IMR-90 (cell line): ENCODE measurements at regions not wholly inside any gene's neighbourhood (a gene's known extent, or its start where the extent isn't known, plus 50 kb on each side); places are given as distances from the start of the nearest gene placed in this dataset.

Experiments
- ATAC-seq: fragments of 200-7000 bp; cut with Tn5 transposase; 2 replicates; pipeline ENCODE4 v1.9.1; 2020; ENCODE audit warnings: low read depth, mild to moderate bottlenecking, moderate library complexity
- BruUV-seq: library from RNA; stranded (reverse); fragments of 400-500 nt; replicated peaks from 2 replicates; lab custom pipeline; 2021; lab: Mats Ljungman, UMichigan
- CTCF ChIA-PET: fragments of 300-600 bp; formaldehyde crosslinking; extraction: SDS; loops from one replicate; lab custom pipeline; 2021; ENCODE audit warnings: antibody characterized with exemption; lab: Yijun Ruan, JAX
- POLR2A ChIA-PET: fragments of 300-600 bp; sonication (Branson Sonifier 250); formaldehyde crosslinking; loops from one replicate; lab custom pipeline; 2022; ENCODE audit warnings: antibody characterized with exemption; ENCODE audit not compliant: unreplicated experiment; lab: Charles Lee
- DNase-seq: peaks from one replicate; pipeline ENCODE4 v3.0.0; 2013
- H2AFZ ChIP-seq: replicated peaks from 2 replicates; pipeline ENCODE3; 2013; ENCODE audit warnings: low read length, mild to moderate bottlenecking; ENCODE audit not compliant: poor library complexity
- H2AK5ac ChIP-seq: 2 replicates; pipeline ENCODE4 v1.6.1; 2013; ENCODE audit warnings: low read depth, low read length, inconsistent platforms
- H2AK9ac ChIP-seq: replicated peaks from 2 replicates; pipeline ENCODE3; 2013; ENCODE audit warnings: mild to moderate bottlenecking, low read depth, low read length, moderate library complexity; ENCODE audit not compliant: poor library complexity
- H2BK120ac ChIP-seq: 2 replicates; pipeline ENCODE4 v1.6.1; 2013; ENCODE audit warnings: low read depth, low read length, inconsistent platforms
- H2BK15ac ChIP-seq: 3 replicates; pipeline ENCODE4 v1.6.1; 2013; ENCODE audit warnings: low read depth, low read length, inconsistent platforms
- H2BK20ac ChIP-seq: 2 replicates; pipeline ENCODE4 v1.6.1; 2013; ENCODE audit warnings: low read depth, mild to moderate bottlenecking, inconsistent platforms, low read length, moderate library complexity
- H2BK5ac ChIP-seq: 2 replicates; pipeline ENCODE4 v1.6.1; 2013; ENCODE audit warnings: mild to moderate bottlenecking, low read depth, low read length, inconsistent platforms; ENCODE audit not compliant: poor library complexity, severe bottlenecking
- H3K14ac ChIP-seq: replicated peaks from 2 replicates; pipeline ENCODE4 v1.6.1; 2013; ENCODE audit warnings: low read depth, low read length, inconsistent platforms
- H3K18ac ChIP-seq: 2 replicates; pipeline ENCODE4 v1.6.1; 2013; ENCODE audit warnings: low read depth, low read length, control low read depth
- H3K23ac ChIP-seq: 2 replicates; pipeline ENCODE4 v1.6.1; 2013; ENCODE audit warnings: low read depth, low read length, inconsistent platforms
- H3K27ac ChIP-seq: 2 replicates; pipeline ENCODE4 v1.5.1; 2013; ENCODE audit warnings: mild to moderate bottlenecking, control low read depth, low read length; ENCODE audit not compliant: insufficient read depth
- H3K27me3 ChIP-seq: 2 replicates; pipeline ENCODE4 v1.6.1; 2013; ENCODE audit warnings: low read length; ENCODE audit not compliant: control insufficient read depth, insufficient read depth
- H3K36me3 ChIP-seq: 2 replicates; pipeline ENCODE4 v1.6.1; 2013; ENCODE audit warnings: low read length, mixed read lengths; ENCODE audit not compliant: control insufficient read depth, insufficient read depth
- H3K4ac ChIP-seq: 2 replicates; pipeline ENCODE4 v1.6.1; 2013; ENCODE audit warnings: low read depth, low read length, inconsistent platforms
- H3K4me1 ChIP-seq: 2 replicates; pipeline ENCODE4 v1.6.1; 2013; ENCODE audit warnings: low read length, mixed read lengths; ENCODE audit not compliant: control insufficient read depth, insufficient read depth
- H3K4me2 ChIP-seq: 2 replicates; pipeline ENCODE4 v1.6.1; 2013; ENCODE audit warnings: low read depth, mild to moderate bottlenecking, control low read depth, low read length, moderate library complexity
- H3K4me3 ChIP-seq: 2 replicates; pipeline ENCODE4 v1.5.1; 2013; ENCODE audit warnings: low read depth, mild to moderate bottlenecking, control low read depth, low read length, moderate library complexity; ENCODE audit not compliant: insufficient read depth
- H3K56ac ChIP-seq: 2 replicates; pipeline ENCODE4 v1.6.1; 2013; ENCODE audit warnings: low read length, inconsistent platforms; ENCODE audit not compliant: insufficient read depth; ENCODE audit errors: extremely low read depth
- H3K79me1 ChIP-seq, 2 experiments: 2 replicates each; pipeline ENCODE4 v1.6.1; 2013; ENCODE audit warnings: low read length in 2 of 2, inconsistent platforms in 1 of 2, low read depth in 1 of 2
- H3K9ac ChIP-seq: 2 replicates; pipeline ENCODE4 v1.6.1; 2013; ENCODE audit warnings: low read depth, low read length, control low read depth
- H3K9me1 ChIP-seq: 2 replicates; pipeline ENCODE4 v1.6.1; 2013; ENCODE audit warnings: low read length, inconsistent platforms; ENCODE audit not compliant: insufficient read depth
- H3K9me3 ChIP-seq: 2 replicates; pipeline ENCODE4 v1.6.1; 2013; ENCODE audit warnings: low read length; ENCODE audit not compliant: control insufficient read depth, insufficient read depth
- H4K20me1 ChIP-seq: 2 replicates; pipeline ENCODE4 v1.6.1; 2013; ENCODE audit warnings: low read length, inconsistent platforms; ENCODE audit not compliant: insufficient read depth
- H4K5ac ChIP-seq: 2 replicates; pipeline ENCODE4 v1.6.1; 2013; ENCODE audit warnings: mild to moderate bottlenecking, low read depth, low read length, control low read depth
- H4K8ac ChIP-seq, 2 experiments: 2 replicates each; pipeline ENCODE4 v1.6.1; 2013; ENCODE audit warnings: low read depth in 2 of 2, low read length in 2 of 2, control low read depth in 1 of 2, inconsistent platforms in 1 of 2
- H4K91ac ChIP-seq: 2 replicates; pipeline ENCODE4 v1.6.1; 2013; ENCODE audit warnings: low read depth, low read length, inconsistent platforms; ENCODE audit not compliant: insufficient read depth
- BHLHE40 ChIP-seq: fragments of 150-350 bp; IDR thresholded peaks from 2 replicates; pipeline ENCODE4 v1.6.1; 2016; ENCODE audit warnings: mild to moderate bottlenecking, low read depth, low read length
- CEBPB ChIP-seq: IDR thresholded peaks from 2 replicates; pipeline ENCODE4 v1.6.1; 2012; ENCODE audit warnings: low read depth, low read length, improper control_type of control experiment
- ELK1 ChIP-seq: fragments of 150-350 bp; IDR thresholded peaks from 2 replicates; pipeline ENCODE4 v1.6.1; 2016; ENCODE audit warnings: low read depth, mild to moderate bottlenecking, low read length, moderate library complexity, borderline replicate concordance
- FOS ChIP-seq: fragments of 150-350 bp; IDR thresholded peaks from 2 replicates; pipeline ENCODE4 v1.6.1; 2016; ENCODE audit warnings: low read depth, low read length
- MAFK ChIP-seq: IDR thresholded peaks from 2 replicates; pipeline ENCODE4 v1.6.1; 2012; ENCODE audit warnings: low read depth, low read length, improper control_type of control experiment
- MAZ ChIP-seq: IDR thresholded peaks from 2 replicates; pipeline ENCODE4 v1.6.1; 2012; ENCODE audit warnings: low read depth, mild to moderate bottlenecking, low read length, improper control_type of control experiment, moderate library complexity, borderline replicate concordance
- MXI1 ChIP-seq: IDR thresholded peaks from 2 replicates; pipeline ENCODE4 v1.6.1; 2012; ENCODE audit warnings: low read depth, mild to moderate bottlenecking, low read length, moderate library complexity, borderline replicate concordance
- POLR2A ChIP-seq: IDR thresholded peaks from 2 replicates; pipeline ENCODE4 v1.6.1; 2012; ENCODE audit warnings: mild to moderate bottlenecking, low read depth, low read length
- RAD21 ChIP-seq: IDR thresholded peaks from 2 replicates; pipeline ENCODE4 v1.6.1; 2012; ENCODE audit warnings: low read length, improper control_type of control experiment
- RCOR1 ChIP-seq: IDR thresholded peaks from 2 replicates; pipeline ENCODE4 v1.6.1; 2012; ENCODE audit warnings: mild to moderate bottlenecking, low read length, improper control_type of control experiment; ENCODE audit not compliant: insufficient replicate concordance
- USF2 ChIP-seq: fragments of 150-350 bp; IDR thresholded peaks from 2 replicates; pipeline ENCODE4 v1.6.1; 2017; ENCODE audit warnings: mild to moderate bottlenecking, antibody characterized with exemption, low read length, low read depth
- WGBS, 2 experiments: methylation state at CpG; one replicate each; pipeline versions ENCODE4 v1.1.5 to v1.1.7; 2013; ENCODE audit warnings: missing lambda C conversion rate in 2 of 2; ENCODE audit not compliant: insufficient read length in 1 of 2; ENCODE audit errors: extremely low coverage in 2 of 2; 5-methylcytosine and 5-hydroxymethylcytosine counted together
- dilution Hi-C: fragments of 300-500 bp; cut with HindIII; formaldehyde crosslinking; loops from one replicate; pipeline ENCODE4 v1.14.3; 2018; ENCODE audit warnings: low sequenced_read_pairs; ENCODE audit not compliant: unreplicated experiment
- in situ Hi-C: fragments of 300-500 bp; cut with MboI; formaldehyde crosslinking; loops from 3 replicates; pipeline ENCODE4 v1.14.3; 2019; ENCODE audit warnings: low sequenced_read_pairs, inconsistent platforms, mixed read lengths
- intact Hi-C: fragments of 100-400 bp; cut with micrococcal nuclease; formaldehyde crosslinking; loops from 2 replicates; pipeline ENCODE4 v1.10.0; 2022

GRCh38 chr9:89729954-89730530, 125.2 kb downstream of the GADD45G start:
- H3K9me3 ChIP-seq = no peaks in the 10 kb centered on the region
- no peaks in the 10 kb centered on the region for H3K4me1 ChIP-seq
- no peak overlapping the region for H3K14ac ChIP-seq
- H4K5ac ChIP-seq = no peak overlapping the region
- no peaks in the 10 kb centered on the region for H3K27me3 ChIP-seq
- intact Hi-C loops = no loop called here
- DNase-seq (no peak), ATAC-seq (no peak)
- peak overlapping the region; percentile 82 for H2BK5ac ChIP-seq
- CTCF ChIA-PET = no interaction called here
- no peak overlapping the region for H3K4me3 ChIP-seq
- no peaks in the 10 kb centered on the region for H3K9me1 ChIP-seq
- no peak overlapping the region for H2AK5ac ChIP-seq
- H3K56ac ChIP-seq = no peak overlapping the region
- H2BK120ac ChIP-seq = no peak overlapping the region
- no peaks in the 10 kb centered on the region for H4K20me1 ChIP-seq
- H3K27ac ChIP-seq = no peak overlapping the region
- POLR2A ChIA-PET = no interaction called here
- no TSS peak for BruUV-seq
- no peak overlapping the region for H3K18ac ChIP-seq
- H3K23ac ChIP-seq = no peak overlapping the region
- H4K8ac ChIP-seq = no peak overlapping the region
- no peak overlapping the region for H3K4ac ChIP-seq
- H2AFZ ChIP-seq = peak overlapping the region; percentile 3
- H2BK20ac ChIP-seq = no peak overlapping the region
- no peaks in the 10 kb centered on the region for H3K36me3 ChIP-seq
- 73 to 100% methylated on average over 3 to 4 of the region's 5 CpGs for WGBS, 2 experiments
- H2AK9ac ChIP-seq = peak overlapping the region; percentile 37
- no peak overlapping the region for H2BK15ac ChIP-seq
- no peaks in the 10 kb centered on the region for H3K79me1 ChIP-seq
- in situ Hi-C loops = no loop called here
- TF ChIP-seq CEBPB (no peak), MAFK (no peak), RCOR1 (no peak), MAZ (no peak), ELK1 (no peak), POLR2A (no peak), RAD21 (no peak), BHLHE40 (no peak), MXI1 (no peak), FOS (no peak), USF2 (no peak)
- dilution Hi-C loops = no loop called here
- H3K4me2 ChIP-seq = no peak overlapping the region
- no peak overlapping the region for H3K9ac ChIP-seq
- H4K91ac ChIP-seq = no peak overlapping the region
